ENCODE measurements at regions not wholly inside any gene's neighbourhood (a gene's known extent, or its start where the extent isn't known, plus 50 kb on each side); places are given as distances from the start of the nearest gene placed in this dataset.

- Histone ChIP-seq H3K4me1 (no peaks in the 10 kb centered on the region), H3K27me3 (peaks cover 6% of the 10 kb centered on the region), H3K36me3 (no peaks in the 10 kb centered on the region), H3K9me3 (no peaks in the 10 kb centered on the region), H3K27ac (no peak overlapping the region), H3K4me3 (no peak overlapping the region)
- ATAC-seq: no peak
- TF ChIP-seq CTCF (IDR thresholded peaks at IDR 0.05): no peak
- no peak for TF ChIP-seq POLR2A (IDR thresholded peaks at IDR 0.05)
- TF ChIP-seq EP300 (IDR thresholded peaks at IDR 0.05): no peak
- no peak for TF ChIP-seq POLR2AphosphoS5 (IDR thresholded peaks at IDR 0.05)
- WGBS, 2 donors (ENCODE audit: low coverage in 1 of 2): 60 to 78% methylated on average over 7 to 12 of the region's 12 CpGs
Measured at GRCh38 chr2:173793709-173794565, 171.2 kb downstream of the SP3 start.

- peaks cover 4% of the 10 kb centered on the region for H3K27me3 ChIP-seq
- no peaks in the 10 kb centered on the region for H3K4me1 ChIP-seq
- H3K4me3 ChIP-seq: no peak overlapping the region
- no peak for ATAC-seq
- no peak overlapping the region for H3K27ac ChIP-seq
- WGBS, 2 donors (ENCODE audit: low coverage in 1 of 2): 86 to 92% methylated on average over 2 to 3 of the region's 4 CpGs
- H3K36me3 ChIP-seq: no peaks in the 10 kb centered on the region
- no peaks in the 10 kb centered on the region for H3K9me3 ChIP-seq
- no peak for TF ChIP-seq EP300 (IDR thresholded peaks at IDR 0.05)
- no peak for TF ChIP-seq CTCF (IDR thresholded peaks at IDR 0.05)
- no peak for TF ChIP-seq POLR2A (IDR thresholded peaks at IDR 0.05)
- TF ChIP-seq POLR2AphosphoS5 (IDR thresholded peaks at IDR 0.05): no peak
Measured at GRCh38 chr2:173797586-173798263, 167.4 kb downstream of the SP3 start.

GRCh38 chr2:173802518-173802917, 162.7 kb downstream of the SP3 start:
- H3K27ac ChIP-seq: no peak overlapping the region
- H3K4me3 ChIP-seq: no peak overlapping the region
- H3K36me3 ChIP-seq: no peaks in the 10 kb centered on the region
- H3K4me1 ChIP-seq: no peaks in the 10 kb centered on the region
- H3K27me3 ChIP-seq: peaks cover 12% of the 10 kb centered on the region
- TF ChIP-seq EP300 (IDR thresholded peaks at IDR 0.05): no peak
- no peak for TF ChIP-seq POLR2A (IDR thresholded peaks at IDR 0.05)
- TF ChIP-seq CTCF (IDR thresholded peaks at IDR 0.05): no peak
- TF ChIP-seq POLR2AphosphoS5 (IDR thresholded peaks at IDR 0.05): no peak
- ATAC-seq: no peak
- no peaks in the 10 kb centered on the region for H3K9me3 ChIP-seq

GRCh38 chr2:173803449-173803848, 161.7 kb downstream of the SP3 start:
- WGBS, 2 donors (ENCODE audit: low coverage in 1 of 2): 100% methylated on average over 1 of the region's 1 CpG; no CpG with 5 or more reads in 1 of the 2 donors
- no peaks in the 10 kb centered on the region for H3K4me1 ChIP-seq
- no peak overlapping the region for H3K4me3 ChIP-seq
- no peaks in the 10 kb centered on the region for H3K9me3 ChIP-seq
- TF ChIP-seq EP300 (IDR thresholded peaks at IDR 0.05) (no peak), POLR2A (IDR thresholded peaks at IDR 0.05) (no peak), POLR2AphosphoS5 (IDR thresholded peaks at IDR 0.05) (no peak), CTCF (IDR thresholded peaks at IDR 0.05) (no peak)
- peaks cover 10% of the 10 kb centered on the region for H3K27me3 ChIP-seq
- H3K36me3 ChIP-seq: no peaks in the 10 kb centered on the region
- no peak for ATAC-seq
- H3K27ac ChIP-seq: no peak overlapping the region

- TF ChIP-seq EP300 (IDR thresholded peaks at IDR 0.05) (no peak), CTCF (IDR thresholded peaks at IDR 0.05) (no peak), POLR2AphosphoS5 (IDR thresholded peaks at IDR 0.05) (no peak), POLR2A (IDR thresholded peaks at IDR 0.05) (no peak)
- Histone ChIP-seq H3K36me3 (no peaks in the 10 kb centered on the region), H3K4me3 (no peak overlapping the region), H3K4me1 (no peaks in the 10 kb centered on the region), H3K27ac (no peak overlapping the region), H3K27me3 (peaks cover 8% of the 10 kb centered on the region), H3K9me3 (no peaks in the 10 kb centered on the region)
- no peak for ATAC-seq
- WGBS, 2 donors (ENCODE audit: low coverage in 1 of 2): 78 to 87% methylated on average over 2 of the region's 2 CpGs
Measured at GRCh38 chr2:173806761-173807160, 158.4 kb downstream of the SP3 start.

Data from gastroesophageal sphincter (tissue), 4 donors.